Panc1 (cell line): ENCODE measurements at regions not wholly inside any gene's neighbourhood (a gene's known extent, or its start where the extent isn't known, plus 50 kb on each side); places are given as distances from the start of the nearest gene placed in this dataset.
"Not testable (repeated sequence)": the region's sequence is repeated elsewhere in the genome, so short reads cannot be mapped to it uniquely, and the experiment has no call there.

Experiments
- ATAC-seq: fragments of 200-7000 bp; cut with Tn5 transposase; 2 replicates; pipeline ENCODE4 v1.9.1; 2020; ENCODE audit warnings: mild to moderate bottlenecking, moderate library complexity
- BruUV-seq: library from RNA; stranded (reverse); fragments of 400-500 nt; replicated peaks from 2 replicates; lab custom pipeline; 2021; lab: Mats Ljungman, UMichigan
- CTCF ChIA-PET: fragments of 300-600 bp; sonication (Branson Sonifier 250); formaldehyde crosslinking; loops from one replicate; lab custom pipeline; 2022; ENCODE audit warnings: antibody characterized with exemption; lab: Charles Lee
- POLR2A ChIA-PET: fragments of 300-600 bp; sonication (Branson Sonifier 250); formaldehyde crosslinking; loops from one replicate; lab custom pipeline; 2022; ENCODE audit warnings: antibody characterized with exemption; lab: Charles Lee
- DNase-seq: peaks from one replicate; pipeline ENCODE4 v3.0.0-alpha.2; 2010; ENCODE audit warnings: low read depth, low spot score
- H3K27ac ChIP-seq: 2 replicates; pipeline ENCODE4 v1.5.1; 2011; ENCODE audit warnings: mild to moderate bottlenecking, low read length, inconsistent platforms
- H3K27me3 ChIP-seq: fragments of 200-500 bp; sonication (Bioruptor generic); 2 replicates; pipeline ENCODE4 v1.6.0; 2014; ENCODE audit warnings: low read length, inconsistent platforms; ENCODE audit not compliant: control insufficient read depth, insufficient read depth
- H3K36me3 ChIP-seq: fragments of 200-500 bp; sonication (Bioruptor generic); 2 replicates; pipeline ENCODE4 v1.5.1; 2014; ENCODE audit warnings: inconsistent platforms, mild to moderate bottlenecking, low read length, moderate library complexity; ENCODE audit not compliant: control insufficient read depth, insufficient read depth
- H3K4me1 ChIP-seq: 2 replicates; pipeline ENCODE4 v1.5.1; 2011; ENCODE audit warnings: inconsistent platforms, mild to moderate bottlenecking, low read length, moderate library complexity; ENCODE audit not compliant: control insufficient read depth, insufficient read depth
- H3K4me3 ChIP-seq, 2 experiments: 2 replicates each; pipeline ENCODE4 v1.5.1; 2011 to 2012; ENCODE audit warnings: low read depth in 2 of 2, low read length in 2 of 2, mild to moderate bottlenecking in 2 of 2, inconsistent platforms in 1 of 2, moderate library complexity in 1 of 2
- H3K9me3 ChIP-seq: fragments of 200-500 bp; sonication (Bioruptor generic); 2 replicates; pipeline ENCODE4 v1.5.1; 2014; ENCODE audit warnings: low read depth, mild to moderate bottlenecking, inconsistent platforms, low read length, moderate library complexity; ENCODE audit not compliant: control insufficient read depth, insufficient read depth
- CTCF ChIP-seq: fragments of 450-650 bp; IDR thresholded peaks from 2 replicates; pipeline ENCODE4 v1.5.1; 2017; ENCODE audit warnings: mild to moderate bottlenecking
- POLR2AphosphoS5 ChIP-seq: IDR thresholded peaks from 2 replicates; pipeline ENCODE4 v1.6.1; 2012; ENCODE audit warnings: mild to moderate bottlenecking, low read depth, low read length, moderate library complexity
- REST ChIP-seq, 2 experiments: IDR thresholded peaks; 2 replicates each; pipeline ENCODE4 v1.6.1; 2011 to 2012; ENCODE audit warnings: low read depth in 2 of 2, control low read depth in 1 of 2, low read length in 1 of 2, mild to moderate bottlenecking in 1 of 2, moderate library complexity in 1 of 2; ENCODE audit not compliant: insufficient read depth in 1 of 2
- SIN3A ChIP-seq: IDR thresholded peaks from 2 replicates; pipeline ENCODE4 v1.6.1; 2012; ENCODE audit warnings: low read depth, mild to moderate bottlenecking, low read length, moderate library complexity, borderline replicate concordance; ENCODE audit not compliant: insufficient read depth
- TCF7L2 ChIP-seq: IDR thresholded peaks from 2 replicates; pipeline ENCODE4 v1.6.1; 2011; ENCODE audit warnings: mild to moderate bottlenecking, low read depth, low read length, inconsistent platforms
- in situ Hi-C: cut with HindIII; loops from 2 replicates; pipeline ENCODE4 v1.10.0; 2016; ENCODE audit warnings: low sequenced_read_pairs, low pct_unique_long_range_greater_than_20kb
- intact Hi-C: fragments of 100-400 bp; cut with micrococcal nuclease; formaldehyde crosslinking; loops from one replicate; pipeline ENCODE4 v1.10.0; 2022; ENCODE audit not compliant: unreplicated experiment

- no TSS peak for BruUV-seq
- intact Hi-C loops, result no loop called here
- ChIA-PET POLR2A (no interaction called here), CTCF (no interaction called here)
- Histone ChIP-seq H3K36me3 (no peaks in the 10 kb centered on the region), H3K27ac (no peak overlapping the region), H3K4me3 (no peak overlapping the region), H3K9me3 (0 out of 2 replicates have a peak, but pooled peaks cover 2% of the 10 kb centered on the region), H3K4me1 (no peaks in the 10 kb centered on the region), H3K27me3 (no peaks in the 10 kb centered on the region)
- in situ Hi-C loops, result no loop called here
- TF ChIP-seq CTCF (no peak), TCF7L2 (no peak), REST (IDR thresholded peaks at IDR 0.05; ENCODE audit: insufficient read depth in 1 of 2, low read depth in 2 of 2, low read length in 1 of 2) (no peak), POLR2AphosphoS5 (no peak), SIN3A (no peak)
- DNase-seq (no peak), ATAC-seq (no peak)
Observed at GRCh38 chr4:164601653-164602052, 152.3 kb upstream of the SMIM31 start.

GRCh38 chr4:164605791-164606190, 148.1 kb upstream of the SMIM31 start:
- ATAC-seq, H3K27ac ChIP-seq, H3K36me3 ChIP-seq, H3K27me3 ChIP-seq, in situ Hi-C loops, POLR2A ChIA-PET, DNase-seq, intact Hi-C loops, H3K4me3 ChIP-seq, CTCF ChIA-PET, BruUV-seq, H3K9me3 ChIP-seq, H3K4me1 ChIP-seq: not testable (repeated sequence)

- Histone ChIP-seq H3K27ac (no peak overlapping the region), H3K4me3 (no peak overlapping the region), H3K27me3 (no peaks in the 10 kb centered on the region), H3K4me1 (no peaks in the 10 kb centered on the region), H3K9me3 (0 out of 2 replicates have a peak, but pooled peaks cover 2% of the 10 kb centered on the region), H3K36me3 (no peaks in the 10 kb centered on the region)
- no peak for DNase-seq
- no peak for TF ChIP-seq SIN3A
- ATAC-seq, result no peak
- in situ Hi-C loops (no loop called here), intact Hi-C loops (no loop called here)
- no TSS peak for BruUV-seq
- ChIA-PET CTCF (no interaction called here), POLR2A (no interaction called here)
Observed at GRCh38 chr4:164606478-164606877, 147.5 kb upstream of the SMIM31 start.
